ENCODE measurements at regions not wholly inside any gene's neighbourhood (a gene's known extent, or its start where the extent isn't known, plus 50 kb on each side); places are given as distances from the start of the nearest gene placed in this dataset.

- TF ChIP-seq CTCF (IDR thresholded peaks at IDR 0.05; ENCODE audit: poor library complexity) = no peak
- no peak for TF ChIP-seq EZH2 (IDR thresholded peaks at IDR 0.05; ENCODE audit: borderline replicate concordance)
- TF ChIP-seq EZH2phosphoT487 (IDR thresholded peaks at IDR 0.05; ENCODE audit: low read depth, severe bottlenecking, unreplicated experiment) = no peak
Measured at GRCh38 chr6:22873513-22874136, 304.3 kb downstream of the HDGFL1 start.
